ENCODE measurements at regions not wholly inside any gene's neighbourhood (a gene's known extent, or its start where the extent isn't known, plus 50 kb on each side); places are given as distances from the start of the nearest gene placed in this dataset.

- TF ChIP-seq, protein P1, sequence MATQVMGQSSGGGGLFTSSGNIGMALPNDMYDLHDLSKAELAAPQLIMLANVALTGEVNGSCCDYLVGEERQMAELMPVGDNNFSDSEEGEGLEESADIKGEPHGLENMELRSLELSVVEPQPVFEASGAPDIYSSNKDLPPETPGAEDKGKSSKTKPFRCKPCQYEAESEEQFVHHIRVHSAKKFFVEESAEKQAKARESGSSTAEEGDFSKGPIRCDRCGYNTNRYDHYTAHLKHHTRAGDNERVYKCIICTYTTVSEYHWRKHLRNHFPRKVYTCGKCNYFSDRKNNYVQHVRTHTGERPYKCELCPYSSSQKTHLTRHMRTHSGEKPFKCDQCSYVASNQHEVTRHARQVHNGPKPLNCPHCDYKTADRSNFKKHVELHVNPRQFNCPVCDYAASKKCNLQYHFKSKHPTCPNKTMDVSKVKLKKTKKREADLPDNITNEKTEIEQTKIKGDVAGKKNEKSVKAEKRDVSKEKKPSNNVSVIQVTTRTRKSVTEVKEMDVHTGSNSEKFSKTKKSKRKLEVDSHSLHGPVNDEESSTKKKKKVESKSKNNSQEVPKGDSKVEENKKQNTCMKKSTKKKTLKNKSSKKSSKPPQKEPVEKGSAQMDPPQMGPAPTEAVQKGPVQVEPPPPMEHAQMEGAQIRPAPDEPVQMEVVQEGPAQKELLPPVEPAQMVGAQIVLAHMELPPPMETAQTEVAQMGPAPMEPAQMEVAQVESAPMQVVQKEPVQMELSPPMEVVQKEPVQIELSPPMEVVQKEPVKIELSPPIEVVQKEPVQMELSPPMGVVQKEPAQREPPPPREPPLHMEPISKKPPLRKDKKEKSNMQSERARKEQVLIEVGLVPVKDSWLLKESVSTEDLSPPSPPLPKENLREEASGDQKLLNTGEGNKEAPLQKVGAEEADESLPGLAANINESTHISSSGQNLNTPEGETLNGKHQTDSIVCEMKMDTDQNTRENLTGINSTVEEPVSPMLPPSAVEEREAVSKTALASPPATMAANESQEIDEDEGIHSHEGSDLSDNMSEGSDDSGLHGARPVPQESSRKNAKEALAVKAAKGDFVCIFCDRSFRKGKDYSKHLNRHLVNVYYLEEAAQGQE (IDR thresholded peaks at IDR 0.05): no peak
- no peak for TF ChIP-seq RXRA (IDR thresholded peaks at IDR 0.05)
Observed at GRCh38 chr11:81857386-81857785, 876.3 kb downstream of the FAM181B start (continued).

DNA sequence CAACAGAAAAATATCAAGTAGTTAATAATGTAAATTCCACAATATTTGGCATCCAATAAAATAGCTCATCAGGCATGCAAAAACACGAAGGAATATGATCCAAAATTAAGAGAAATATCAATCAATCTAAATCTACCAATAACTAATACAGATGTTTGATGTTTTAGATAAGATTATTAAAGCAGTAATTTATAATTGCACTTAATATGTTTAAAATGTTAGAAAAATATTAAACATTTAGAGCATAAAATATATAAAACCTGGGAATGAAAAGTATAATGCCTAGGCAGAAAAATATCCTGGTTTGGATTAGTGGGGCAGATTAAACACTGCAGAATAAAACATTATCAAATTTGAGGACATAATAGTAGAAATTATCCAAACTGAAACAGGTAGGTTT, 879.9 kb downstream of the FAM181B start:
- H3K36me3 ChIP-seq (ENCODE audit: control insufficient read depth in 4 of 4, insufficient read depth in 3 of 4, low read depth in 1 of 4, low read length in 3 of 4): no peaks in the 10 kb centered on the region
- no peak overlapping the region for H3K9ac ChIP-seq (ENCODE audit: low read depth in 1 of 2, low read length in 2 of 2)
- no peak for TF ChIP-seq HNF4G (IDR thresholded peaks at IDR 0.05)
- no peak for TF ChIP-seq TAF1 (conservative IDR thresholded peaks at IDR 0.05)
- 57% methylated on average over 1 of the region's 1 CpG for WGBS
- no peaks in the 10 kb centered on the region for H3K9me3 ChIP-seq (ENCODE audit: control insufficient read depth in 4 of 4, low read length in 3 of 4)
- H3K4me3 ChIP-seq (ENCODE audit: low read depth in 1 of 3, low read length in 3 of 3): no peak overlapping the region
- no peak for DNase-seq (ENCODE audit: low spot score)
- no peaks in the 10 kb centered on the region for H3K4me1 ChIP-seq (ENCODE audit: control insufficient read depth in 4 of 4, insufficient read depth in 4 of 4, low read length in 3 of 4)
- no peaks in the 10 kb centered on the region for H3K27me3 ChIP-seq (ENCODE audit: control insufficient read depth in 4 of 4, insufficient read depth in 4 of 4, low read length in 3 of 4)
- no peak overlapping the region for H3K27ac ChIP-seq (ENCODE audit: low read depth in 1 of 2, low read length in 2 of 2)

- no peak overlapping the region for H3K9ac ChIP-seq (ENCODE audit: low read depth in 1 of 2, low read length in 2 of 2)
- no peaks in the 10 kb centered on the region for H3K36me3 ChIP-seq (ENCODE audit: control insufficient read depth in 4 of 4, insufficient read depth in 3 of 4, low read depth in 1 of 4, low read length in 3 of 4)
- no peak overlapping the region for H3K4me3 ChIP-seq (ENCODE audit: low read depth in 1 of 3, low read length in 3 of 3)
- no peaks in the 10 kb centered on the region for H3K4me1 ChIP-seq (ENCODE audit: control insufficient read depth in 4 of 4, insufficient read depth in 4 of 4, low read length in 3 of 4)
- H3K27me3 ChIP-seq (ENCODE audit: control insufficient read depth in 4 of 4, insufficient read depth in 4 of 4, low read length in 3 of 4): no peaks in the 10 kb centered on the region
- no peak overlapping the region for H3K27ac ChIP-seq (ENCODE audit: low read depth in 1 of 2, low read length in 2 of 2)
- DNase-seq (ENCODE audit: low spot score): no peak
- no peak for TF ChIP-seq JUND (IDR thresholded peaks at IDR 0.05)
- TF ChIP-seq HNF4G (IDR thresholded peaks at IDR 0.05): no peak
- no peak for TF ChIP-seq RAD21 (IDR thresholded peaks at IDR 0.05)
- TF ChIP-seq EGR1 (IDR thresholded peaks at IDR 0.05; ENCODE audit: low read depth in 2 of 2): no peak
- TF ChIP-seq RXRA (IDR thresholded peaks at IDR 0.05): no peak
- TF ChIP-seq, protein P2, sequence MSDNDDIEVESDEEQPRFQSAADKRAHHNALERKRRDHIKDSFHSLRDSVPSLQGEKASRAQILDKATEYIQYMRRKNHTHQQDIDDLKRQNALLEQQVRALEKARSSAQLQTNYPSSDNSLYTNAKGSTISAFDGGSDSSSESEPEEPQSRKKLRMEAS (IDR thresholded peaks at IDR 0.05): no peak
- TF ChIP-seq HNF4A (conservative IDR thresholded peaks at IDR 0.05): no peak
- TF ChIP-seq NR2F2 (IDR thresholded peaks at IDR 0.05): no peak
- TF ChIP-seq SP1 (IDR thresholded peaks at IDR 0.05): no peak
- TF ChIP-seq, protein P1 (IDR thresholded peaks at IDR 0.05): no peak
- TF ChIP-seq FOXA1 (IDR thresholded peaks at IDR 0.05): no peak
- TF ChIP-seq ATF3 (IDR thresholded peaks at IDR 0.05): no peak
- TF ChIP-seq, protein P3, sequence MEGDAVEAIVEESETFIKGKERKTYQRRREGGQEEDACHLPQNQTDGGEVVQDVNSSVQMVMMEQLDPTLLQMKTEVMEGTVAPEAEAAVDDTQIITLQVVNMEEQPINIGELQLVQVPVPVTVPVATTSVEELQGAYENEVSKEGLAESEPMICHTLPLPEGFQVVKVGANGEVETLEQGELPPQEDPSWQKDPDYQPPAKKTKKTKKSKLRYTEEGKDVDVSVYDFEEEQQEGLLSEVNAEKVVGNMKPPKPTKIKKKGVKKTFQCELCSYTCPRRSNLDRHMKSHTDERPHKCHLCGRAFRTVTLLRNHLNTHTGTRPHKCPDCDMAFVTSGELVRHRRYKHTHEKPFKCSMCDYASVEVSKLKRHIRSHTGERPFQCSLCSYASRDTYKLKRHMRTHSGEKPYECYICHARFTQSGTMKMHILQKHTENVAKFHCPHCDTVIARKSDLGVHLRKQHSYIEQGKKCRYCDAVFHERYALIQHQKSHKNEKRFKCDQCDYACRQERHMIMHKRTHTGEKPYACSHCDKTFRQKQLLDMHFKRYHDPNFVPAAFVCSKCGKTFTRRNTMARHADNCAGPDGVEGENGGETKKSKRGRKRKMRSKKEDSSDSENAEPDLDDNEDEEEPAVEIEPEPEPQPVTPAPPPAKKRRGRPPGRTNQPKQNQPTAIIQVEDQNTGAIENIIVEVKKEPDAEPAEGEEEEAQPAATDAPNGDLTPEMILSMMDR (IDR thresholded peaks at IDR 0.05; ENCODE audit: low read depth, low read length, missing input control): no peak
- WGBS: 54% methylated on average over 1 of the region's 1 CpG
- H3K9me3 ChIP-seq (ENCODE audit: control insufficient read depth in 4 of 4, low read length in 3 of 4): no peaks in the 10 kb centered on the region
Observed at GRCh38 chr11:81852896-81853295, 880.8 kb downstream of the FAM181B start.

Data from liver (tissue), 8 donors.